ENCODE measurements at regions not wholly inside any gene's neighbourhood (a gene's known extent, or its start where the extent isn't known, plus 50 kb on each side); places are given as distances from the start of the nearest gene placed in this dataset.

DNA sequence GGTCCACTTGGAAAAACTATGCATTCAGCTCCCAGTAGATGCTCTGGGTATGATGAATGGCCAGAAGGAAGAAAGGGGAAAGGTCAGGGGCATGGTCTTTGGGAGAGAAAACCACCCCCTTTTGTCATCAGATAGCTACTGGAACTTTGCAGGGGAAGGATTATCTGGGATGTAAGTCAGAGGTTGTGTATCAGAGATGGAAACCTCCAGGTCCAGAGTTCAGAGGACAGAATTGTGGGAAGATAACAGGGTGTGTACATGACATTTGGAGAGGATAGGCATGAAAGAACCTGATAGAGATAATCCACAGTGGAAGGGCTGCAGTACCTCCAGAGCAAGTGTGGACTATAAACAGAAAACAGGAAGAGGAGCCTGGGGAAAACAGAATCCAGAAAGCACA, 262.7 kb downstream of the SPRY1 start:
- Histone ChIP-seq H3K27me3 (replicated peaks in 1 of 4; ENCODE audit: control extremely low read depth in 1 of 4, control insufficient read depth in 3 of 4, insufficient read depth in 4 of 4, low read length in 3 of 4) (no peaks in the 10 kb centered on the region), H3K27ac (ENCODE audit: low read length in 2 of 2) (no peak overlapping the region), H3K4me3 (ENCODE audit: control extremely low read depth in 1 of 5, extremely low read depth in 1 of 5, insufficient read depth in 1 of 5, low read depth in 2 of 5, low read length in 4 of 5) (no peak overlapping the region), H3K9me3 (ENCODE audit: control extremely low read depth in 1 of 3, control insufficient read depth in 2 of 3, insufficient read depth in 1 of 3, low read length in 2 of 3) (peaks cover 0 to 9% (median 7%) of the 10 kb centered on the region in 3 donors), H3K36me3 (replicated peaks in 1 of 2; ENCODE audit: control extremely low read depth in 1 of 2, control insufficient read depth in 1 of 2, extremely low read depth in 1 of 2, insufficient read depth in 2 of 2, low read length in 1 of 2) (no peaks in the 10 kb centered on the region), H3K79me2 (ENCODE audit: control insufficient read depth, insufficient read depth, low read length) (no peaks in the 10 kb centered on the region), H4K20me1 (ENCODE audit: control insufficient read depth, insufficient read depth, low read length, poor library complexity, severe bottlenecking) (no peaks in the 10 kb centered on the region), H3K9ac (ENCODE audit: low read length) (no peak overlapping the region), H3K4me2 (replicated peaks; ENCODE audit: low read depth, low read length, poor library complexity, severe bottlenecking) (no peak overlapping the region), H2AFZ (ENCODE audit: insufficient read depth, low read depth, low read length, poor library complexity, severe bottlenecking) (no peak overlapping the region), H3K4me1 (ENCODE audit: control insufficient read depth in 2 of 2, insufficient read depth in 2 of 2, low read length in 2 of 2) (peaks cover 3 to 9% of the 10 kb centered on the region in 2 donors)
- DNase-seq (no peak), ATAC-seq (ENCODE audit: low read depth) (no peak)
- Mint-ChIP-seq H3K27me3 (peaks cover 11% of the 10 kb centered on the region), H3K4me1 (peaks cover 8% of the 10 kb centered on the region), H3K9me3 (ENCODE audit: insufficient read depth) (peaks cover 3% of the 10 kb centered on the region), H3K27ac (no peak overlapping the region), H3K4me3 (no peak overlapping the region)
- intact Hi-C loops (cut with micrococcal nuclease) = loop anchor here (1.0 kb wide), 1 partner anchor 268 kb away; no protein-coding TSS in a partner anchor
- TF ChIP-seq, protein P1, sequence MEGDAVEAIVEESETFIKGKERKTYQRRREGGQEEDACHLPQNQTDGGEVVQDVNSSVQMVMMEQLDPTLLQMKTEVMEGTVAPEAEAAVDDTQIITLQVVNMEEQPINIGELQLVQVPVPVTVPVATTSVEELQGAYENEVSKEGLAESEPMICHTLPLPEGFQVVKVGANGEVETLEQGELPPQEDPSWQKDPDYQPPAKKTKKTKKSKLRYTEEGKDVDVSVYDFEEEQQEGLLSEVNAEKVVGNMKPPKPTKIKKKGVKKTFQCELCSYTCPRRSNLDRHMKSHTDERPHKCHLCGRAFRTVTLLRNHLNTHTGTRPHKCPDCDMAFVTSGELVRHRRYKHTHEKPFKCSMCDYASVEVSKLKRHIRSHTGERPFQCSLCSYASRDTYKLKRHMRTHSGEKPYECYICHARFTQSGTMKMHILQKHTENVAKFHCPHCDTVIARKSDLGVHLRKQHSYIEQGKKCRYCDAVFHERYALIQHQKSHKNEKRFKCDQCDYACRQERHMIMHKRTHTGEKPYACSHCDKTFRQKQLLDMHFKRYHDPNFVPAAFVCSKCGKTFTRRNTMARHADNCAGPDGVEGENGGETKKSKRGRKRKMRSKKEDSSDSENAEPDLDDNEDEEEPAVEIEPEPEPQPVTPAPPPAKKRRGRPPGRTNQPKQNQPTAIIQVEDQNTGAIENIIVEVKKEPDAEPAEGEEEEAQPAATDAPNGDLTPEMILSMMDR (IDR thresholded peaks at IDR 0.05) = no peak
- no peak for TF ChIP-seq EZH2 (IDR thresholded peaks at IDR 0.05; ENCODE audit: borderline replicate concordance, insufficient read depth, low read depth, low read length, poor library complexity, severe bottlenecking)
- POLR2A ChIA-PET = no interaction called here
- CTCF ChIA-PET = interaction anchor here (0.9 to 4.0 kb wide), 4 partner anchors 10 to 269 kb away, joined by 3 to 33 read pairs (median 3); no protein-coding TSS in a partner anchor

DNA sequence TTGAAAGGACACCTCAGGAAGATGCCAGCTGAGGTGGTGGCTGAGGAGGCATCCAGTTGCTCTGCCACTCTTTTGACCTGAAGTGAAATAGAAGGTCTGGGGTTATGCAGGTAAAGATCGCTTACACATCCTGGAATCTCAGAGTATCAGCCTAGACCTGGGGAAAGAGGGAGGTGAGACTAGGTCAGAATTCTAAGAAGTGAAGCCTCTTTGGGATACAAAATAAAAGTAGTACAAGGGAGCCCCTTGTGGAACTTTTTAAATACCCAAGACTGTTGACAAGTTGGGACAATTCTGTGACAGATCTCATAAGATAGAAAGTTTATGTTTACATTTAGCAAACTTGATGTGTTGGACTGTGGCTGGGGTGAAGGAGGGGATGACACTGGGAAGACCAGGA, 263.1 kb downstream of the SPRY1 start:
- TF ChIP-seq, protein P1 (IDR thresholded peaks at IDR 0.05) = peak; percentile 45
- no peak for TF ChIP-seq EZH2 (IDR thresholded peaks at IDR 0.05; ENCODE audit: borderline replicate concordance, insufficient read depth, low read depth, low read length, poor library complexity, severe bottlenecking)
- peaks cover 0 to 9% (median 7%) of the 10 kb centered on the region in 3 donors for H3K9me3 ChIP-seq (ENCODE audit: control extremely low read depth in 1 of 3, control insufficient read depth in 2 of 3, insufficient read depth in 1 of 3, low read length in 2 of 3)
- no peaks in the 10 kb centered on the region for H3K79me2 ChIP-seq (ENCODE audit: control insufficient read depth, insufficient read depth, low read length)
- Mint-ChIP-seq H3K4me1 (peaks cover 8% of the 10 kb centered on the region), H3K27me3 (peaks cover 8% of the 10 kb centered on the region), H3K4me3 (no peak overlapping the region), H3K9me3 (ENCODE audit: insufficient read depth) (peaks cover 3% of the 10 kb centered on the region), H3K27ac (no peak overlapping the region)
- H3K4me2 ChIP-seq (replicated peaks; ENCODE audit: low read depth, low read length, poor library complexity, severe bottlenecking) = no peak overlapping the region
- no peaks in the 10 kb centered on the region for H3K36me3 ChIP-seq (replicated peaks in 1 of 2; ENCODE audit: control extremely low read depth in 1 of 2, control insufficient read depth in 1 of 2, extremely low read depth in 1 of 2, insufficient read depth in 2 of 2, low read length in 1 of 2)
- H4K20me1 ChIP-seq (ENCODE audit: control insufficient read depth, insufficient read depth, low read length, poor library complexity, severe bottlenecking) = no peaks in the 10 kb centered on the region
- no peak overlapping the region for H3K27ac ChIP-seq (ENCODE audit: low read length in 2 of 2)
- peaks cover 3 to 9% of the 10 kb centered on the region in 2 donors for H3K4me1 ChIP-seq (ENCODE audit: control insufficient read depth in 2 of 2, insufficient read depth in 2 of 2, low read length in 2 of 2)
- H2AFZ ChIP-seq (ENCODE audit: insufficient read depth, low read depth, low read length, poor library complexity, severe bottlenecking) = no peak overlapping the region
- H3K9ac ChIP-seq (ENCODE audit: low read length) = no peak overlapping the region
- no peaks in the 10 kb centered on the region for H3K27me3 ChIP-seq (replicated peaks in 1 of 4; ENCODE audit: control extremely low read depth in 1 of 4, control insufficient read depth in 3 of 4, insufficient read depth in 4 of 4, low read length in 3 of 4)
- peak; percentile 47 for DNase-seq
- no peak overlapping the region for H3K4me3 ChIP-seq (ENCODE audit: control extremely low read depth in 1 of 5, extremely low read depth in 1 of 5, insufficient read depth in 1 of 5, low read depth in 2 of 5, low read length in 4 of 5)
- WGBS (ENCODE audit: insufficient coverage) = 93% methylated on average over 1 of the region's 1 CpG
- intact Hi-C loops (cut with micrococcal nuclease) = loop anchor here (1.0 to 2.0 kb wide), 3 partner anchors 95 to 268 kb away; no protein-coding TSS in a partner anchor
- POLR2A ChIA-PET = no interaction called here
- peak; percentile 21 for ATAC-seq (ENCODE audit: low read depth)
- CTCF ChIA-PET = interaction anchor here (0.9 to 4.0 kb wide), 7 partner anchors 10 to 557 kb away, joined by 3 to 38 read pairs (median 7); no protein-coding TSS in a partner anchor

All from B cell (primary cell).